Stomach (tissue), 8 donors: ENCODE measurements at regions not wholly inside any gene's neighbourhood (a gene's known extent, or its start where the extent isn't known, plus 50 kb on each side); places are given as distances from the start of the nearest gene placed in this dataset.

Experiments used
- DNase-seq, 2 donors: peaks; one replicate each; pipeline versions ENCODE4 v3.0.0 to v3.0.0-alpha.2; 2013 to 2019
- H3K27ac ChIP-seq, 5 donors: fragments of 200-600 bp in 4 of 5; sonication (generic) in 4 of 5; one replicate each; pipeline ENCODE4 v1.5.1; 2013 to 2019; ENCODE audit warnings: mild to moderate bottlenecking in 1 of 5, moderate library complexity in 1 of 5
- H3K27me3 ChIP-seq, 3 donors: fragments of 200-600 bp; sonication (generic); one replicate each; pipeline ENCODE4 v1.5.1; 2017 to 2019; ENCODE audit warnings: mixed run types in 1 of 3
- H3K36me3 ChIP-seq, 4 donors: fragments of 200-600 bp; sonication (generic); 1 replicate in 3 of 4; 2 replicates in 1 of 4; pipeline ENCODE4 v1.5.1; 2016 to 2019
- H3K4me1 ChIP-seq, 4 donors: fragments of 200-600 bp; sonication (generic); one replicate each; pipeline ENCODE4 v1.5.1; 2016 to 2019
- H3K4me3 ChIP-seq, 4 donors: fragments of 200-600 bp; sonication (generic) in 3 of 4; one replicate each; pipeline ENCODE4 v1.5.1; 2016 to 2019; ENCODE audit warnings: mild to moderate bottlenecking in 1 of 4
- H3K9me3 ChIP-seq, 4 donors: fragments of 200-600 bp; sonication (generic); one replicate each; pipeline ENCODE4 v1.5.1; 2016 to 2019
- CTCF ChIP-seq, 7 experiments: fragments of 450-650 bp in 4 of 7; fragments of 200-600 bp in 3 of 7; sonication (generic) in 3 of 7; IDR thresholded peaks; one replicate each; pipeline ENCODE4 v1.5.1; 2016 to 2019; ENCODE audit warnings: antibody characterized with exemption in 7 of 7, control low read depth in 2 of 7, mild to moderate bottlenecking in 1 of 7
- EP300 ChIP-seq: sonication (generic); formaldehyde crosslinking; IDR thresholded peaks from one replicate; pipeline ENCODE4 v1.6.1; 2017; ENCODE audit warnings: antibody characterized with exemption
- POLR2A ChIP-seq, 4 donors: fragments of 450-650 bp; IDR thresholded peaks; one replicate each; pipeline ENCODE4 v1.6.1; 2016; ENCODE audit warnings: antibody characterized with exemption in 4 of 4, control low read depth in 2 of 4, mild to moderate bottlenecking in 1 of 4, moderate library complexity in 1 of 4
- POLR2AphosphoS5 ChIP-seq, 3 donors: sonication (generic); formaldehyde crosslinking; IDR thresholded peaks; one replicate each; pipeline ENCODE4 v1.6.1; 2016; ENCODE audit warnings: antibody characterized with exemption in 3 of 3
- WGBS, 5 donors: extraction: QIAGEN DNeasy Blood & Tissue Kit in 3 of 5; methylation state at CpG; one replicate each; pipeline versions ENCODE4 v1.1.5 to v1.1.7; 2013 to 2018; 5-methylcytosine and 5-hydroxymethylcytosine counted together
- intact Hi-C: fragments of 100-400 bp; cut with DNase I; formaldehyde crosslinking; loops from one replicate; pipeline ENCODE4 v1.15.1; 2023; ENCODE audit warnings: low total_unique reads
- donor health status: healthy with polysubstance abuse.
- donor health status: Bipolar disorder and iron deficiency.
- donor health status: healthy.

- H3K4me1 ChIP-seq: peaks cover 0 to 17% (median 3%) of the 10 kb centered on the region in 4 donors
- H3K4me3 ChIP-seq: no peak overlapping the region
- WGBS, 5 donors: 86 to 94% (median 92%) methylated on average over 9 to 10 of the region's 10 CpGs
- intact Hi-C loops: no loop called here
- peaks cover 0 to 21% (median 0%) of the 10 kb centered on the region in 3 donors for H3K27me3 ChIP-seq
- H3K9me3 ChIP-seq: no peaks in the 10 kb centered on the region
- no peak for TF ChIP-seq EP300
- TF ChIP-seq CTCF (IDR thresholded peaks at IDR 0.05): no peak
- no peak for TF ChIP-seq POLR2AphosphoS5 (IDR thresholded peaks at IDR 0.05)
- TF ChIP-seq POLR2A (IDR thresholded peaks at IDR 0.05): no peak
- no peak for DNase-seq
- H3K36me3 ChIP-seq: no peaks in the 10 kb centered on the region
- no peak overlapping the region for H3K27ac ChIP-seq
These were observed 123.4 kb upstream of the AFDN start for GRCh38 chr6:167703347-167703746.

- Histone ChIP-seq H3K27ac (no peak overlapping the region), H3K9me3 (no peaks in the 10 kb centered on the region), H3K4me3 (no peak overlapping the region), H3K36me3 (no peaks in the 10 kb centered on the region), H3K4me1 (peaks cover 0 to 16% (median 2%) of the 10 kb centered on the region in 4 donors), H3K27me3 (peaks cover 0 to 17% (median 0%) of the 10 kb centered on the region in 3 donors)
- intact Hi-C loops: no loop called here
- DNase-seq: no peak
- 94 to 100% (median 96%) methylated on average over 3 to 10 of the region's 10 CpGs for WGBS, 5 donors
- TF ChIP-seq EP300: no peak
- TF ChIP-seq POLR2AphosphoS5 (IDR thresholded peaks at IDR 0.05): no peak
- no peak for TF ChIP-seq POLR2A (IDR thresholded peaks at IDR 0.05)
- TF ChIP-seq CTCF (IDR thresholded peaks at IDR 0.05): no peak
These were observed 122.9 kb upstream of the AFDN start for GRCh38 chr6:167703781-167704180.

- TF ChIP-seq POLR2A (IDR thresholded peaks at IDR 0.05) (no peak), POLR2AphosphoS5 (IDR thresholded peaks at IDR 0.05) (no peak), CTCF (IDR thresholded peaks at IDR 0.05) (no peak), EP300 (no peak)
- H3K36me3 ChIP-seq: no peaks in the 10 kb centered on the region
- peaks cover 0 to 16% (median 0%) of the 10 kb centered on the region in 3 donors for H3K27me3 ChIP-seq
- no peaks in the 10 kb centered on the region for H3K9me3 ChIP-seq
- H3K4me1 ChIP-seq: peaks cover 0 to 9% (median 0%) of the 10 kb centered on the region in 4 donors
- 73 to 82% (median 78%) methylated on average over 11 to 12 of the region's 12 CpGs for WGBS, 5 donors
- H3K27ac ChIP-seq: no peak overlapping the region
- H3K4me3 ChIP-seq: no peak overlapping the region
- DNase-seq: no peak
- intact Hi-C loops: no loop called here
These were observed 122.3 kb upstream of the AFDN start for GRCh38 chr6:167704396-167704901.

GRCh38 chr6:167705211-167705750, 121.4 kb upstream of the AFDN start:
- 78 to 92% (median 83%) methylated on average over 26 of the region's 26 CpGs for WGBS, 5 donors
- H3K4me3 ChIP-seq: no peak overlapping the region
- H3K27ac ChIP-seq: no peak overlapping the region
- H3K36me3 ChIP-seq: no peaks in the 10 kb centered on the region
- peaks cover 0 to under 1% (median 0%) of the 10 kb centered on the region in 4 donors for H3K4me1 ChIP-seq
- peaks cover 0 to 23% (median 0%) of the 10 kb centered on the region in 3 donors for H3K27me3 ChIP-seq
- intact Hi-C loops: no loop called here
- no peak for TF ChIP-seq POLR2A (IDR thresholded peaks at IDR 0.05)
- TF ChIP-seq EP300: no peak
- TF ChIP-seq CTCF (IDR thresholded peaks at IDR 0.05): no peak
- no peak for TF ChIP-seq POLR2AphosphoS5 (IDR thresholded peaks at IDR 0.05)
- no peaks in the 10 kb centered on the region for H3K9me3 ChIP-seq
- DNase-seq: no peak
